ENCODE measurements at regions not wholly inside any gene's neighbourhood (a gene's known extent, or its start where the extent isn't known, plus 50 kb on each side); places are given as distances from the start of the nearest gene placed in this dataset.

DNA sequence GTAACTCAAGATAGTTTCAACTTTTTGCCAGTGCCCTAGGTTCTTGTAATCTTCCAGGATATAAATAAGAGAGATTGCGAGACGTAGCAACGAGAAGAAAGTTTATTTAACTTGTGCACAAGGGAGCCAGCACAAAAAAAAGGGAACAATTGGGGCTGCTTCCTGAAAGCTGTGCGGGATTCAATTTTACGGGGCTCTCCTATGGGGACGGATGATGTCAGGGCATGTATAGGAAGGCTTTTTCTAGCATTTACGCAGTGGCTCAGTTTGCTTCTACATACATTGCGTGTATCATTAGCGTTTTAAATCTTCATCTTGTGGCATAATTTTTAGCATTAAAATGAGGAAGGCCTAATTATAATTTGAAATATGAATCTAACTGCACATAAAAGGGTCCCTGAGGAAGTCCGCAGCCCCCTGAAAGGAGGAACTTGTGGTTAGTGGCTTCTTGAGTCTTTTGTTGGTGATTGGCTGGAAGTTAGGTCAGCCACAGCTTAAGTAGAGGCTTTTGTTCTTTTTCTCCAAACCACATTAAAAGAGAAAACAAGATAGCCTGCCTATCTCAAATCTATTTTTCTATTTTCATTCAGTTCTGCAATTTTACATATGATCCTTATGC is 668.2 kb upstream of the NDST4 start:
- ChIA-PET CTCF (no interaction called here), POLR2A (ENCODE audit: unreplicated experiment) (no interaction called here)
- Histone ChIP-seq H3K36me3 (ENCODE audit: control insufficient read depth, insufficient read depth, low read length) (no peaks in the 10 kb centered on the region), H3K4me1 (ENCODE audit: control insufficient read depth, insufficient read depth, low read length) (no peaks in the 10 kb centered on the region), H2BK120ac (ENCODE audit: low read depth, low read length) (no peak overlapping the region), H3K4ac (ENCODE audit: low read depth, low read length) (no peak overlapping the region), H4K91ac (ENCODE audit: insufficient read depth, low read depth, low read length) (no peak overlapping the region), H3K9me3 (ENCODE audit: control insufficient read depth, insufficient read depth, low read length) (no peaks in the 10 kb centered on the region), H2BK20ac (ENCODE audit: low read depth, low read length) (no peak overlapping the region), H4K5ac (ENCODE audit: low read depth, low read length) (no peak overlapping the region), H3K56ac (ENCODE audit: extremely low read depth, insufficient read depth, low read length) (no peak overlapping the region), H4K20me1 (ENCODE audit: insufficient read depth, low read length) (no peaks in the 10 kb centered on the region), H3K14ac (replicated peaks; ENCODE audit: low read depth, low read length) (no peak overlapping the region), H2BK5ac (ENCODE audit: low read depth, low read length, poor library complexity, severe bottlenecking) (no peak overlapping the region), H2AK9ac (replicated peaks; ENCODE audit: low read depth, low read length, poor library complexity) (no peak overlapping the region), H2AFZ (replicated peaks; ENCODE audit: low read length, poor library complexity) (no peak overlapping the region), H4K8ac (ENCODE audit: low read depth in 2 of 2, low read length in 2 of 2) (no peak overlapping the region), H3K23ac (ENCODE audit: low read depth, low read length) (no peak overlapping the region), H3K4me2 (ENCODE audit: low read depth, low read length) (no peak overlapping the region), H3K27ac (ENCODE audit: insufficient read depth, low read length) (no peak overlapping the region), H3K18ac (ENCODE audit: low read depth, low read length) (no peak overlapping the region), H2AK5ac (ENCODE audit: low read depth, low read length) (no peak overlapping the region), H3K27me3 (ENCODE audit: control insufficient read depth, insufficient read depth, low read length) (no peaks in the 10 kb centered on the region), H3K9me1 (ENCODE audit: insufficient read depth, low read length) (no peaks in the 10 kb centered on the region), H3K79me1 (ENCODE audit: low read depth in 1 of 2, low read length in 2 of 2) (no peaks in the 10 kb centered on the region), H2BK15ac (ENCODE audit: low read depth, low read length) (no peak overlapping the region), H3K9ac (ENCODE audit: low read depth, low read length) (no peak overlapping the region), H3K4me3 (ENCODE audit: insufficient read depth, low read depth, low read length) (no peak overlapping the region)
- no TSS peak for BruUV-seq (replicated peaks)
- DNase-seq = no peak
- ATAC-seq (ENCODE audit: low read depth) = no peak
- TF ChIP-seq MAZ (IDR thresholded peaks at IDR 0.05; ENCODE audit: borderline replicate concordance, low read depth, low read length) (no peak), CHD1 (IDR thresholded peaks at IDR 0.05; ENCODE audit: low read depth, low read length) (no peak), SMC3 (IDR thresholded peaks at IDR 0.05; ENCODE audit: low read depth, low read length) (no peak), NFE2L2 (IDR thresholded peaks at IDR 0.05; ENCODE audit: low read depth, low read length) (no peak), MXI1 (IDR thresholded peaks at IDR 0.05; ENCODE audit: borderline replicate concordance, low read depth, low read length) (no peak), RAD21 (IDR thresholded peaks at IDR 0.05; ENCODE audit: low read length) (no peak), FOS (IDR thresholded peaks at IDR 0.05; ENCODE audit: low read depth, low read length) (no peak), CEBPB (IDR thresholded peaks at IDR 0.05; ENCODE audit: low read depth, low read length) (no peak), BHLHE40 (IDR thresholded peaks at IDR 0.05; ENCODE audit: low read depth, low read length) (no peak), MAFK (IDR thresholded peaks at IDR 0.05; ENCODE audit: low read depth, low read length) (no peak)
- TF ChIP-seq, protein P1, sequence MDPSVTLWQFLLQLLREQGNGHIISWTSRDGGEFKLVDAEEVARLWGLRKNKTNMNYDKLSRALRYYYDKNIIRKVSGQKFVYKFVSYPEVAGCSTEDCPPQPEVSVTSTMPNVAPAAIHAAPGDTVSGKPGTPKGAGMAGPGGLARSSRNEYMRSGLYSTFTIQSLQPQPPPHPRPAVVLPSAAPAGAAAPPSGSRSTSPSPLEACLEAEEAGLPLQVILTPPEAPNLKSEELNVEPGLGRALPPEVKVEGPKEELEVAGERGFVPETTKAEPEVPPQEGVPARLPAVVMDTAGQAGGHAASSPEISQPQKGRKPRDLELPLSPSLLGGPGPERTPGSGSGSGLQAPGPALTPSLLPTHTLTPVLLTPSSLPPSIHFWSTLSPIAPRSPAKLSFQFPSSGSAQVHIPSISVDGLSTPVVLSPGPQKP (IDR thresholded peaks at IDR 0.05; ENCODE audit: borderline replicate concordance, low read depth, low read length) = no peak
- TF ChIP-seq, protein P2, sequence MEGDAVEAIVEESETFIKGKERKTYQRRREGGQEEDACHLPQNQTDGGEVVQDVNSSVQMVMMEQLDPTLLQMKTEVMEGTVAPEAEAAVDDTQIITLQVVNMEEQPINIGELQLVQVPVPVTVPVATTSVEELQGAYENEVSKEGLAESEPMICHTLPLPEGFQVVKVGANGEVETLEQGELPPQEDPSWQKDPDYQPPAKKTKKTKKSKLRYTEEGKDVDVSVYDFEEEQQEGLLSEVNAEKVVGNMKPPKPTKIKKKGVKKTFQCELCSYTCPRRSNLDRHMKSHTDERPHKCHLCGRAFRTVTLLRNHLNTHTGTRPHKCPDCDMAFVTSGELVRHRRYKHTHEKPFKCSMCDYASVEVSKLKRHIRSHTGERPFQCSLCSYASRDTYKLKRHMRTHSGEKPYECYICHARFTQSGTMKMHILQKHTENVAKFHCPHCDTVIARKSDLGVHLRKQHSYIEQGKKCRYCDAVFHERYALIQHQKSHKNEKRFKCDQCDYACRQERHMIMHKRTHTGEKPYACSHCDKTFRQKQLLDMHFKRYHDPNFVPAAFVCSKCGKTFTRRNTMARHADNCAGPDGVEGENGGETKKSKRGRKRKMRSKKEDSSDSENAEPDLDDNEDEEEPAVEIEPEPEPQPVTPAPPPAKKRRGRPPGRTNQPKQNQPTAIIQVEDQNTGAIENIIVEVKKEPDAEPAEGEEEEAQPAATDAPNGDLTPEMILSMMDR (conservative IDR thresholded peaks at IDR 0.05; ENCODE audit: low read depth, low read length) = no peak
- TF ChIP-seq, protein P3, sequence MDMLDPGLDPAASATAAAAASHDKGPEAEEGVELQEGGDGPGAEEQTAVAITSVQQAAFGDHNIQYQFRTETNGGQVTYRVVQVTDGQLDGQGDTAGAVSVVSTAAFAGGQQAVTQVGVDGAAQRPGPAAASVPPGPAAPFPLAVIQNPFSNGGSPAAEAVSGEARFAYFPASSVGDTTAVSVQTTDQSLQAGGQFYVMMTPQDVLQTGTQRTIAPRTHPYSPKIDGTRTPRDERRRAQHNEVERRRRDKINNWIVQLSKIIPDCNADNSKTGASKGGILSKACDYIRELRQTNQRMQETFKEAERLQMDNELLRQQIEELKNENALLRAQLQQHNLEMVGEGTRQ (IDR thresholded peaks at IDR 0.05; ENCODE audit: low read depth, low read length) = no peak
- intact Hi-C loops (cut with micrococcal nuclease) = no loop called here
- no CpG with 5 or more reads among the region's 10 CpGs for WGBS, 2 experiments (ENCODE audit: extremely low coverage in 2 of 2, insufficient read length in 1 of 2)
- in situ Hi-C loops (cut with MboI; ENCODE audit: low sequenced_read_pairs) = no loop called here
- dilution Hi-C loops (cut with HindIII; ENCODE audit: low sequenced_read_pairs, unreplicated experiment) = no loop called here

Measured in IMR-90 (cell line).